HUES6 (cell line): ENCODE measurements at regions not wholly inside any gene's neighbourhood (a gene's known extent, or its start where the extent isn't known, plus 50 kb on each side); places are given as distances from the start of the nearest gene placed in this dataset.
"Not testable (repeated sequence)": the region's sequence is repeated elsewhere in the genome, so short reads cannot be mapped to it uniquely, and the experiment has no call there.

ENCODE experiments used
- H3K27ac ChIP-seq: 2 replicates; pipeline ENCODE4 v1.7.0; 2013; ENCODE audit warnings: low read depth, mild to moderate bottlenecking, low read length, inconsistent platforms
- H3K27me3 ChIP-seq: 2 replicates; pipeline ENCODE4 v1.6.1; 2013; ENCODE audit warnings: low read length; ENCODE audit not compliant: control insufficient read depth, insufficient read depth
- H3K36me3 ChIP-seq: 2 replicates; pipeline ENCODE4 v1.6.1; 2013; ENCODE audit warnings: low read length; ENCODE audit not compliant: control insufficient read depth, insufficient read depth
- H3K4me1 ChIP-seq: 2 replicates; pipeline ENCODE4 v1.6.1; 2013; ENCODE audit warnings: low read length; ENCODE audit not compliant: control insufficient read depth, insufficient read depth
- H3K4me3 ChIP-seq: 2 replicates; pipeline ENCODE4 v1.5.1; 2013; ENCODE audit warnings: low read depth, low read length
- H3K9ac ChIP-seq: one replicate; pipeline ENCODE4 v1.6.1; 2013; ENCODE audit warnings: mild to moderate bottlenecking, low read length
- H3K9me3 ChIP-seq: 2 replicates; pipeline ENCODE4 v1.6.1; 2013; ENCODE audit warnings: low read depth, low read length; ENCODE audit not compliant: control insufficient read depth, insufficient read depth

- not testable (repeated sequence) for H3K27me3 ChIP-seq, H3K36me3 ChIP-seq, H3K9ac ChIP-seq, H3K27ac ChIP-seq, H3K9me3 ChIP-seq
- Histone ChIP-seq H3K4me1 (peaks cover 16% of the 10 kb centered on the region), H3K4me3 (peak overlapping the region; percentile 46)
These were observed 277.8 kb upstream of the ARHGAP42 start for GRCh38 chr11:100409267-100409666.

GRCh38 chr11:100419518-100419917 is 267.6 kb upstream of the ARHGAP42 start:
- Histone ChIP-seq H3K27ac (no peak overlapping the region), H3K4me3 (no peak overlapping the region), H3K9me3 (peaks cover 14% of the 10 kb centered on the region), H3K36me3 (no peaks in the 10 kb centered on the region), H3K9ac (no peak overlapping the region), H3K27me3 (no peaks in the 10 kb centered on the region), H3K4me1 (no peaks in the 10 kb centered on the region)

- no peak overlapping the region for H3K4me3 ChIP-seq
- H3K9me3 ChIP-seq = no peaks in the 10 kb centered on the region
- H3K4me1 ChIP-seq = no peaks in the 10 kb centered on the region
- H3K27ac ChIP-seq = no peak overlapping the region
- no peaks in the 10 kb centered on the region for H3K36me3 ChIP-seq
- no peaks in the 10 kb centered on the region for H3K27me3 ChIP-seq
- H3K9ac ChIP-seq = no peak overlapping the region
These were observed 252.1 kb upstream of the ARHGAP42 start for GRCh38 chr11:100434821-100435641.

- H3K4me3 ChIP-seq = no peak overlapping the region
- H3K9ac ChIP-seq = no peak overlapping the region
- no peaks in the 10 kb centered on the region for H3K9me3 ChIP-seq
- no peaks in the 10 kb centered on the region for H3K27me3 ChIP-seq
- no peak overlapping the region for H3K27ac ChIP-seq
- no peaks in the 10 kb centered on the region for H3K36me3 ChIP-seq
- no peaks in the 10 kb centered on the region for H3K4me1 ChIP-seq
These were observed 248.7 kb upstream of the ARHGAP42 start for GRCh38 chr11:100438376-100438775.

- no peak overlapping the region for H3K27ac ChIP-seq
- no peak overlapping the region for H3K9ac ChIP-seq
- no peaks in the 10 kb centered on the region for H3K4me1 ChIP-seq
- no peaks in the 10 kb centered on the region for H3K36me3 ChIP-seq
- no peaks in the 10 kb centered on the region for H3K9me3 ChIP-seq
- H3K4me3 ChIP-seq = no peak overlapping the region
- no peaks in the 10 kb centered on the region for H3K27me3 ChIP-seq
These were observed 246.0 kb upstream of the ARHGAP42 start for GRCh38 chr11:100441086-100441485.

- no peaks in the 10 kb centered on the region for H3K36me3 ChIP-seq
- H3K9me3 ChIP-seq = no peaks in the 10 kb centered on the region
- H3K27ac ChIP-seq = no peak overlapping the region
- no peak overlapping the region for H3K9ac ChIP-seq
- no peaks in the 10 kb centered on the region for H3K27me3 ChIP-seq
- H3K4me3 ChIP-seq = no peak overlapping the region
- no peaks in the 10 kb centered on the region for H3K4me1 ChIP-seq
These were observed 245.1 kb upstream of the ARHGAP42 start for GRCh38 chr11:100442017-100442416.

GRCh38 chr11:100445231-100445735 is 241.8 kb upstream of the ARHGAP42 start:
- Histone ChIP-seq H3K4me3 (no peak overlapping the region), H3K9ac (no peak overlapping the region), H3K27me3 (no peaks in the 10 kb centered on the region), H3K36me3 (no peaks in the 10 kb centered on the region), H3K4me1 (no peaks in the 10 kb centered on the region), H3K9me3 (no peaks in the 10 kb centered on the region), H3K27ac (no peak overlapping the region)

GRCh38 chr11:100451801-100452460 is 235.2 kb upstream of the ARHGAP42 start:
- Histone ChIP-seq H3K4me3 (peak overlapping the region; percentile 47; the same call in 1 of the 2 replicates), H3K9ac (peak overlapping the region; percentile 55)
- H3K4me1 ChIP-seq, H3K9me3 ChIP-seq, H3K27ac ChIP-seq, H3K36me3 ChIP-seq, H3K27me3 ChIP-seq: not testable (repeated sequence)

- no peak overlapping the region for H3K9ac ChIP-seq
- no peaks in the 10 kb centered on the region for H3K9me3 ChIP-seq
- no peaks in the 10 kb centered on the region for H3K4me1 ChIP-seq
- no peak overlapping the region for H3K4me3 ChIP-seq
- no peak overlapping the region for H3K27ac ChIP-seq
- H3K27me3 ChIP-seq = no peaks in the 10 kb centered on the region
- no peaks in the 10 kb centered on the region for H3K36me3 ChIP-seq
These were observed 227.3 kb upstream of the ARHGAP42 start for GRCh38 chr11:100459811-100460210.

GRCh38 chr11:100460426-100460825 is 226.7 kb upstream of the ARHGAP42 start:
- H3K36me3 ChIP-seq = no peaks in the 10 kb centered on the region
- no peak overlapping the region for H3K27ac ChIP-seq

GRCh38 chr11:100467821-100468508 is 219.1 kb upstream of the ARHGAP42 start:
- Histone ChIP-seq H3K27ac (no peak overlapping the region), H3K9ac (no peak overlapping the region), H3K36me3 (no peaks in the 10 kb centered on the region), H3K4me1 (peaks cover 4% of the 10 kb centered on the region; the same call in 1 of the 2 replicates), H3K4me3 (no peak overlapping the region), H3K27me3 (no peaks in the 10 kb centered on the region), H3K9me3 (no peaks in the 10 kb centered on the region)

More at GRCh38 chr11:100460426-100460825, 226.7 kb upstream of the ARHGAP42 start:
- no peak overlapping the region for H3K4me3 ChIP-seq
- H3K9ac ChIP-seq = no peak overlapping the region
- H3K4me1 ChIP-seq = no peaks in the 10 kb centered on the region
- H3K27me3 ChIP-seq = no peaks in the 10 kb centered on the region
- H3K9me3 ChIP-seq = no peaks in the 10 kb centered on the region
